ENCODE measurements at regions not wholly inside any gene's neighbourhood (a gene's known extent, or its start where the extent isn't known, plus 50 kb on each side); places are given as distances from the start of the nearest gene placed in this dataset.
"Not testable (repeated sequence)": the region's sequence is repeated elsewhere in the genome, so short reads cannot be mapped to it uniquely, and the experiment has no call there.

- DNase-seq (ENCODE audit: low spot score), result peak; percentile 17
- in situ Hi-C loops (cut with HindIII; ENCODE audit: low sequenced_read_pairs), result not testable (repeated sequence)
Measured at GRCh38 chr5:34244281-34245031, 201.4 kb upstream of the C1QTNF3 start.

DNA sequence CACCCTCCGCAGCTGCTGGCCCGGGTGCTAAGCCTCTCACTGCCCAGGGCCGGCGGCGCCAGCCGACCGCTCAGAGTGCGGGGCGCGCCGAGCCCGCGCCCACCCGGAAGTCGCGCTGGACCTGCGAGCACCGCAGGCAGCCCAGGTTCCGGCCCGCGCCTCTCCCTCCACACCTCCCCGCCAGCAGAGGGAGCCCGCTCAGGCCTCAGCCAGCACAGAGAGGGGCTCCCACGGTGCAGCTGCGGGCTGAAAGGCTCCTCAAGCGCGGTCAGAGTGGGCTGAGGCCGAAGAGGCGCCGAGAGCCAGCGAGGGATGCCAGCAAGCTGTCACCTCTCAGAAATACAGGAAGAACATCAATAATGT, 202.0 kb upstream of the C1QTNF3 start:
- in situ Hi-C loops (cut with HindIII; ENCODE audit: low sequenced_read_pairs), result not testable (repeated sequence)

DNA sequence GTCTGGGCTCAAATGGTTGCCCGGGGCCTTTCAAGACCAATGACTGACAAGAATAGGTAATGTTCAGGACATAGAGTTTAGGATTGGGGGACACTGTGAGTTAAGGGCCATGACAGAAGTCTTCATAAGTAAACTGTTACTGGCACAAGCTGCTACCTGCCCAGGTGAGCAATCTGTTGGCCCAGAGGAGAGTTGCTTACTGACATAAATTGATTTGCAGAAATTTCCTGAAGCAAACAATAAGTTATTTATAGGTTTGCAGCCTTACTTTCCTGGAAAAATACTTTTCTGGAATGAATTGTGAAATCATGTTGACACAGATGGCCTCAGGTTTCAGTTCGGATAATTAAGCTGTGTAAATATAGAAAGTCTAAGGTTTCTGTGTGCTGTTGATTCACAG, 202.8 kb upstream of the C1QTNF3 start:
- DNase-seq (ENCODE audit: low spot score); in situ Hi-C loops (cut with HindIII; ENCODE audit: low sequenced_read_pairs): not testable (repeated sequence)

More for the DNA sequence above, 202.0 kb upstream of the C1QTNF3 start:
- not testable (repeated sequence) for DNase-seq (ENCODE audit: low spot score)

GRCh38 chr5:34258598-34258997, 215.6 kb upstream of the C1QTNF3 start:
- DNase-seq (ENCODE audit: low spot score); in situ Hi-C loops (cut with HindIII; ENCODE audit: low sequenced_read_pairs): not testable (repeated sequence)

DNA sequence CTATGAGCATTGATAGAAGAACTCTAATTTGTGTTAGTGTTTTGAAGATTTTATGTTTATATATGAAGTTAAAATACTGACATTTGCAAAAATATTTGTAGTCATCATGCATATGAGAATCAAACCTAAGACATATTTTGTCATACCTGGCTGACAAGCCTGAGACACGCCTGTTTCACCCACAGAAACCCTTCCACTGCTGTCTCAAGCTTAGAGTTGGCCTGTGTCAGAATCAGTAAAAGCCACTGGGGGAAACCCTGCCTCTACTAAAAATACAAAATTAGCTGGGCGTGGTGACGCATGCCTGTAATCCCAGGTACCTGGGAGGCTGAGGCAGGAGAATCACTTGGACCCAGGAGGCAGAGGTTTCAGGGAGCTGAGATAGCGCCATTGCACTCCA, 218.0 kb upstream of the C1QTNF3 start:
- DNase-seq (ENCODE audit: low spot score); in situ Hi-C loops (cut with HindIII; ENCODE audit: low sequenced_read_pairs): not testable (repeated sequence)

DNA sequence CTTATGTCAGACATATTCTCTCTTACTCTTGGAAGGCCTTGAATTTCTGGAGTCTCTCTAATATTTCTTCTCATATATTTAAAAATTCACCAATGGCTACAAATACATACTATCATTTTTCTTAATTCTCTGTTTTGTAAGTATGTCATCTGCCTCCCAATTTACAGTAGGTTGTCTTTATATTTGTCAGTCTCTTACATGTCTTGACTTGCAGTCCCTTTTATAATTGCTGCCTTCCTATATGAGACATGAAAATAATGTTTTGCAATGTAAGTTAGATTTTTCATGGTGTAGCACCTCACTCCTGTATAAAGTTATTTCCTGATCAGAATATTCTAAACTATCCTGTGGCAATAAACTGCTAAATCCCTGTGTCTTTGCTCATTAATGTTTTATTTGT, 223.1 kb upstream of the C1QTNF3 start:
- DNase-seq (ENCODE audit: low spot score); in situ Hi-C loops (cut with HindIII; ENCODE audit: low sequenced_read_pairs): not testable (repeated sequence)

DNA sequence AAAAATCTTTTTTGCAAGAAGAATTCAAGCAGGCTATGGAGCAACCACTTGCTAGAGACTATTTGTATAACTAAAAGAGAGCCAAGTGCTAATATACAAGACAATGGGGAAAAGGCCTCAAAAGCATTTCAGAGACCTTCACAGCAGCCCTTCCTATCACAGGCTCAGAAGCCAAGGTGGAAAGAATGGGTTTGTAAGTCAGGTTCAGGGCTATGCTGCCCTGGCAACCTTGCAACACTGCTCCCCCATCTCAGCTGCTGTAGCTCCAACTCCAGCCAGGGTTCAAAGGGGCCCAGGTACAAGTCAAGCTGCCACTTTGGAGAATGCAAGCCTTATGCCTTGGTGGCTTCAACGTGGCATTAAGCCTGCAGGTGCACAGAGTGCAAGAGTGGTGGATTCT, 253.7 kb upstream of the C1QTNF3 start:
- in situ Hi-C loops (cut with HindIII; ENCODE audit: low sequenced_read_pairs); DNase-seq (ENCODE audit: low spot score): not testable (repeated sequence)

- in situ Hi-C loops (cut with HindIII; ENCODE audit: low sequenced_read_pairs); DNase-seq (ENCODE audit: low spot score): not testable (repeated sequence)
Measured at GRCh38 chr5:34329201-34329600, 286.2 kb upstream of the C1QTNF3 start.

GRCh38 chr5:34329611-34330108, 286.6 kb upstream of the C1QTNF3 start:
- in situ Hi-C loops (cut with HindIII; ENCODE audit: low sequenced_read_pairs), result not testable (repeated sequence)

DNA sequence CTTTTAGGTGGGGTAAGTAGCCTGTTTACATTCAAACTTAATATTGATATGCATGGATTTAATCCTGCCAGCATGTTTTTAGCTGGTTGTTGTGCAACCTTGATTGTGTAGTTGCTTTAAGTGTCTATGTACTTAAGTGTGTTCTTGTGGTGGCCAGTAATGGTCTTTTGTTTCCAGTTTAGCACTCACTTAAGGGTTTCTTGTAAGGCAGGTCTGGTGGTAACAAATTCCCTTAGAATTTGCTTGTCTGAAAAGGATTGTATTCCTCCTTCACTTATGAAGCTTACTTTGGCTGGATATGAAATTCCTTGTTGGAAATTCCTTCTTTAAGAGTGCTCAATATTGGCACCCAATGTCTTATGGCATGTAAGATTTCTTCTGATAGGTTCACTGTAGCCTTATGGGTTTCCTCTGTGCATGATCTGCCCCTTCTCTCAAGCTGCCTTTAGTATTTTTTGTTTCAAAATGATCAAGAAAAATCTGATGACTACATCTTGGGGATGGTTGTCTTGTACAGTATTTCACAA, 289.0 kb upstream of the C1QTNF3 start:
- DNase-seq (ENCODE audit: low spot score); in situ Hi-C loops (cut with HindIII; ENCODE audit: low sequenced_read_pairs): not testable (repeated sequence)

More at GRCh38 chr5:34329611-34330108, 286.6 kb upstream of the C1QTNF3 start:
- not testable (repeated sequence) for DNase-seq (ENCODE audit: low spot score)

DNA sequence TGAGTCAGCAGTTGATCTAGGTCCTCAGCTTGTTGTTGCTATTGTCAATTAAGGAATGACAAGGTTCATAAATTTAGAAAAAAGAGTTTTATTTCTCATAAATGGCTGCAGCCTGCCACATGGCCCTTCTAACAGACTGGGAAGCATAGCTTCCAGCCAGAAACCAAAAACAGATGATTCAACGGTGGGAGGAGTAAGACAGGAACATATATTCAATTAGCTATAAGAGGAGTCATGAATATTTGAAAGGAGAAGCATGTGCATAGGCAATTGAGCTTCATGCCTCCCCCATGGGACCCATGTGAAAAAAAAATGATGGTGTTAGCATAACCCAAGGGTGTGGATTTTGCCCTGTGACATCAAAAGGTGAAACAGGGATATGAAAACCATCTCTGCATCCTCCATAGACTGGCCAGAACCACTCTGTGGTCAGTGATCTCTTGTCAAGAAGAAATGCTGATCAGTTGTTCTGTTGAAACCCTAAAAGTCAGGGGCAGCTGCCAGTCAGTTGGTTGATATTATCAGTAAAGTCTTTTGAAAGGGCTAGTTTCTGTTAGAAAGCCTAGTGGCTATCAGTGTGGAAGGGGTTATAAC, 296.5 kb upstream of the C1QTNF3 start:
- DNase-seq (ENCODE audit: low spot score); in situ Hi-C loops (cut with HindIII; ENCODE audit: low sequenced_read_pairs): not testable (repeated sequence)

GRCh38 chr5:34354440-34354839, 301.7 kb upstream of the RAI14 start:
- in situ Hi-C loops (cut with HindIII; ENCODE audit: low sequenced_read_pairs); DNase-seq (ENCODE audit: low spot score): not testable (repeated sequence)

- DNase-seq (ENCODE audit: low spot score); in situ Hi-C loops (cut with HindIII; ENCODE audit: low sequenced_read_pairs): not testable (repeated sequence)
Measured at GRCh38 chr5:34371417-34371816, 284.7 kb upstream of the RAI14 start.

- in situ Hi-C loops (cut with HindIII; ENCODE audit: low sequenced_read_pairs); DNase-seq (ENCODE audit: low spot score): not testable (repeated sequence)
Measured at GRCh38 chr5:34371817-34372216, 284.3 kb upstream of the RAI14 start.

DNA sequence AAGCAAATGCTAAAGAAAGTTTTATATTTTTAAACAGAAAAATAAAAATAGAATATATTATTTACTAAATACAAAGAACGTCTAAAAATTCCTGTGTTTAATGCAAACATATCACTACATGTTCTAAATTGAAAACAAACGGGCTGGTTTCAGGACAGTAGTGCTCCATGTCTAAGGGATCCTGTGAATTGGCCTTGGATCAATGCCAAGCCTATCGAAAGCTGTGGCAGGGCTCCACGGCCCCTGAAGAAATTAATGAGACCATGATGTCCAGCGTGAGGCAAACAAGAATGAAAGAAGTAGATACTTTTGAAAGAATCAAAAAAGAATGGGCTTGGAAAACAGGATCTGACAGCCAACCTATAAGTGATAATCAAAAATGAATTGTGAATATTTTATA, 283.4 kb upstream of the RAI14 start:
- in situ Hi-C loops (cut with HindIII; ENCODE audit: low sequenced_read_pairs), result not testable (repeated sequence)

GRCh38 chr5:34377651-34378050, 278.5 kb upstream of the RAI14 start:
- in situ Hi-C loops (cut with HindIII; ENCODE audit: low sequenced_read_pairs), result not testable (repeated sequence)

More for the DNA sequence above, 283.4 kb upstream of the RAI14 start:
- not testable (repeated sequence) for DNase-seq (ENCODE audit: low spot score)

DNA sequence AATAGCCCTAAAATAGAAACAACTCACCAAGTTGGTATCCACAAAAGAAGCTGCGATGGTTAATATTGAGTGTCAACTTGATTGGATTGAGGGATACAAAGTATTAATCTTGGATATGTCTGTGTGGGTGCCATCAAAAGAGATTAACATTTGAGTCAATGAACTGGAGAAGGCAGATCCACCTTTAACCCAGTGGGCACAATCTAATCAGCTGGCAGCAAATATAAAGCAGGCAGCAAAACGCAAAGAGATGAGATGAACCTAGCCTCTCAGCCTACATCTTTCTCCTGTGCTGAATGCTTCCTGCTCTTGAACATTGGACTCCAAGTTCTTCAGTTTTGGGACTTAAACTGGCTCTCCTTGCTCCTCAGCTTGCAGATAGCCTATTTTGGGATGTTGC, 277.6 kb upstream of the RAI14 start:
- DNase-seq (ENCODE audit: low spot score); in situ Hi-C loops (cut with HindIII; ENCODE audit: low sequenced_read_pairs): not testable (repeated sequence)

More at GRCh38 chr5:34377651-34378050, 278.5 kb upstream of the RAI14 start:
- DNase-seq (ENCODE audit: low spot score), result not testable (repeated sequence)

GRCh38 chr5:34388754-34389153, 267.4 kb upstream of the RAI14 start:
- in situ Hi-C loops (cut with HindIII; ENCODE audit: low sequenced_read_pairs); DNase-seq (ENCODE audit: low spot score): not testable (repeated sequence)

GRCh38 chr5:34409373-34409772, 246.8 kb upstream of the RAI14 start:
- in situ Hi-C loops (cut with HindIII; ENCODE audit: low sequenced_read_pairs), result no loop called here
- no peak for DNase-seq (ENCODE audit: low spot score)
